H1 (cell line): ENCODE measurements at regions not wholly inside any gene's neighbourhood (a gene's known extent, or its start where the extent isn't known, plus 50 kb on each side); places are given as distances from the start of the nearest gene placed in this dataset.

Experiments used
- CTCF ChIA-PET: fragments of 300-600 bp; sonication (Branson Sonifier 250); formaldehyde crosslinking; loops from one replicate; lab custom pipeline; 2021; ENCODE audit not compliant: partially characterized antibody; lab: Charles Lee
- POLR2A ChIA-PET: fragments of 300-600 bp; sonication (Branson Sonifier 250); formaldehyde crosslinking; loops from one replicate; lab custom pipeline; 2021; ENCODE audit warnings: inconsistent platforms; ENCODE audit not compliant: partially characterized antibody; lab: Charles Lee
- DNase-seq, 2 experiments: peaks; one replicate each; pipeline versions ENCODE4 v3.0.0 to v3.0.0-alpha.2; 2010 to 2022; ENCODE audit warnings: low spot score in 2 of 2, low read depth in 1 of 2, mixed read lengths in 1 of 2
- FAIRE-seq: peaks from 2 replicates; lab custom pipeline; 2011; peaks lifted over from hg19 to GRCh38; lab: Jason Lieb, UNC
- H2AFZ ChIP-seq: 2 replicates; pipeline ENCODE4 v1.8.1; 2012; ENCODE audit warnings: low read length, inconsistent platforms
- H2AK5ac ChIP-seq: 2 replicates; pipeline ENCODE4 v1.6.1; 2013; ENCODE audit warnings: low read depth, low read length
- H2BK120ac ChIP-seq: replicated peaks from 2 replicates; pipeline ENCODE3; 2013; ENCODE audit warnings: low read depth, low read length, inconsistent platforms
- H2BK12ac ChIP-seq: 2 replicates; pipeline ENCODE4 v1.6.1; 2013; ENCODE audit warnings: low read depth, low read length
- H2BK15ac ChIP-seq: 2 replicates; pipeline ENCODE4 v1.6.1; 2013; ENCODE audit warnings: low read length
- H2BK20ac ChIP-seq: 2 replicates; pipeline ENCODE4 v1.6.1; 2013; ENCODE audit warnings: low read length
- H2BK5ac ChIP-seq: 2 replicates; pipeline ENCODE4 v1.6.1; 2013; ENCODE audit warnings: low read depth, low read length
- H3K14ac ChIP-seq: 2 replicates; pipeline ENCODE4 v1.6.1; 2013; ENCODE audit warnings: inconsistent platforms; ENCODE audit not compliant: insufficient read length
- H3K18ac ChIP-seq: 2 replicates; pipeline ENCODE4 v1.6.1; 2013; ENCODE audit warnings: low read length; ENCODE audit errors: extremely low read depth
- H3K23ac ChIP-seq: 2 replicates; pipeline ENCODE4 v1.6.1; 2013; ENCODE audit warnings: inconsistent platforms; ENCODE audit not compliant: insufficient read length
- H3K23me2 ChIP-seq: 2 replicates; pipeline ENCODE4 v1.6.1; 2013; ENCODE audit warnings: low read depth, low read length
- H3K27ac ChIP-seq: 2 replicates; pipeline ENCODE4 v1.6.1; 2011; ENCODE audit warnings: low read depth, low read length, inconsistent platforms
- H3K27me3 ChIP-seq, 4 experiments: replicated peaks in 1 of 4; 1 replicate in 1 of 4; 2 replicates in 3 of 4; pipeline versions ENCODE4 v1.6.1 to v1.8.1; 2011 to 2013; ENCODE audit warnings: low read length in 3 of 4, mild to moderate bottlenecking in 3 of 4, inconsistent platforms in 2 of 4, mixed read lengths in 2 of 4, moderate library complexity in 1 of 4; ENCODE audit not compliant: control insufficient read depth in 3 of 4, insufficient read depth in 3 of 4; ENCODE audit errors: extremely low read depth in 1 of 4
- H3K36me3 ChIP-seq, 4 experiments: 2 replicates each; pipeline versions ENCODE4 v1.6.1 to v1.8.1; 2011 to 2013; ENCODE audit warnings: mild to moderate bottlenecking in 4 of 4, low read length in 3 of 4, moderate library complexity in 2 of 4, control low read depth in 1 of 4, inconsistent platforms in 1 of 4; ENCODE audit not compliant: insufficient read depth in 4 of 4, control insufficient read depth in 2 of 4
- H3K4ac ChIP-seq: replicated peaks from 2 replicates; pipeline ENCODE3; 2013; ENCODE audit warnings: low read length, low read depth, mixed read lengths, inconsistent platforms; ENCODE audit not compliant: insufficient read length
- H3K4me1 ChIP-seq, 4 experiments: replicated peaks in 1 of 4; 1 replicate in 1 of 4; 2 replicates in 3 of 4; pipeline versions ENCODE4 v1.6.1 to v1.8.1; 2011 to 2013; ENCODE audit warnings: low read length in 3 of 4, inconsistent platforms in 2 of 4, mixed read lengths in 1 of 4; ENCODE audit not compliant: insufficient read depth in 4 of 4, control insufficient read depth in 3 of 4
- H3K4me2 ChIP-seq, 2 experiments: 2 replicates each; pipeline versions ENCODE4 v1.6.1 to v1.8.1; 2011 to 2013; ENCODE audit warnings: low read depth in 2 of 2, low read length in 2 of 2, control low read depth in 1 of 2, inconsistent platforms in 1 of 2, mild to moderate bottlenecking in 1 of 2; ENCODE audit not compliant: insufficient read depth in 1 of 2
- H3K4me3 ChIP-seq, 4 experiments: fragments of 200-600, 300-600 bp in 1 of 4; sonication (generic), shearing (Covaris generic), sonication (Bioruptor Twin) in 1 of 4; 2 replicates each; pipeline versions ENCODE4 v1.5.1 to v1.8.1; 2011 to 2016; ENCODE audit warnings: low read length in 4 of 4, low read depth in 3 of 4, control low read depth in 2 of 4, inconsistent platforms in 2 of 4, mild to moderate bottlenecking in 2 of 4, mixed read lengths in 1 of 4, moderate library complexity in 1 of 4; ENCODE audit not compliant: insufficient read depth in 2 of 4; ENCODE audit errors: extremely low read depth in 1 of 4
- H3K56ac ChIP-seq: replicated peaks from 2 replicates; pipeline ENCODE3; 2013; ENCODE audit warnings: low read depth, mild to moderate bottlenecking, mixed read lengths, low read length, inconsistent platforms; ENCODE audit not compliant: insufficient read length
- H3K79me1 ChIP-seq: 2 replicates; pipeline ENCODE4 v1.6.1; 2013; ENCODE audit warnings: low read depth, low read length, control low read depth
- H3K79me2 ChIP-seq, 2 experiments: 2 replicates each; pipeline versions ENCODE4 v1.6.1 to v1.8.1; 2012 to 2013; ENCODE audit warnings: low read length in 2 of 2, mild to moderate bottlenecking in 2 of 2, inconsistent platforms in 1 of 2; ENCODE audit not compliant: insufficient read depth in 2 of 2, control insufficient read depth in 1 of 2
- H3K9ac ChIP-seq, 4 experiments: replicated peaks in 1 of 4; 1 replicate in 1 of 4; 2 replicates in 3 of 4; pipeline versions ENCODE4 v1.6.1 to v1.8.1; 2011 to 2013; ENCODE audit warnings: low read depth in 3 of 4, low read length in 3 of 4, control low read depth in 2 of 4, mild to moderate bottlenecking in 2 of 4, moderate library complexity in 2 of 4, inconsistent platforms in 1 of 4; ENCODE audit errors: extremely low read depth in 1 of 4
- H3K9me3 ChIP-seq, 2 experiments: 2 replicates each; pipeline versions ENCODE4 v1.6.1 to v1.8.1; 2012 to 2013; ENCODE audit warnings: mild to moderate bottlenecking in 2 of 2, moderate library complexity in 2 of 2, control low read depth in 1 of 2, inconsistent platforms in 1 of 2, low read depth in 1 of 2, low read length in 1 of 2, mixed read lengths in 1 of 2; ENCODE audit not compliant: insufficient read depth in 2 of 2
- H4K20me1 ChIP-seq, 2 experiments: replicated peaks in 1 of 2; 2 replicates each; pipeline versions ENCODE3 to v1.8.1; 2011 to 2013; ENCODE audit warnings: inconsistent platforms in 2 of 2, low read length in 2 of 2, mild to moderate bottlenecking in 1 of 2; ENCODE audit not compliant: insufficient read depth in 2 of 2, control insufficient read depth in 1 of 2
- H4K5ac ChIP-seq: 2 replicates; pipeline ENCODE4 v1.6.1; 2013; ENCODE audit warnings: low read length, low read depth, mixed read lengths, inconsistent platforms; ENCODE audit not compliant: insufficient read length
- H4K8ac ChIP-seq: 2 replicates; pipeline ENCODE4 v1.8.0; 2013; ENCODE audit warnings: mild to moderate bottlenecking, moderate library complexity, low read length, inconsistent platforms; ENCODE audit not compliant: insufficient read depth; ENCODE audit errors: extremely low read depth
- H4K91ac ChIP-seq: replicated peaks from 2 replicates; pipeline ENCODE3; 2013; ENCODE audit warnings: low read length, mixed read lengths, inconsistent platforms; ENCODE audit not compliant: insufficient read length
- BRCA1 ChIP-seq: IDR thresholded peaks from 2 replicates; pipeline ENCODE4 v1.6.1; 2012; ENCODE audit warnings: low read depth, low read length, improper control_type of control experiment
- EGR1 ChIP-seq: IDR thresholded peaks from 2 replicates; pipeline ENCODE4 v1.6.1; 2011; ENCODE audit warnings: low read depth, low read length, borderline replicate concordance
- RAD21 ChIP-seq, 2 experiments: IDR thresholded peaks in 1 of 2; conservative IDR thresholded peaks in 1 of 2; 2 replicates each; pipeline ENCODE4 v1.6.1; 2011; ENCODE audit warnings: low read depth in 2 of 2, low read length in 2 of 2, improper control_type of control experiment in 1 of 2, inconsistent platforms in 1 of 2, mild to moderate bottlenecking in 1 of 2, moderate library complexity in 1 of 2
- WGBS, 2 experiments: shearing (Covaris generic) in 1 of 2; methylation state at CpG; one replicate each; pipeline versions ENCODE4 v1.1.6 to v1.1.7; 2013 to 2015; ENCODE audit warnings: low lambda C conversion rate in 2 of 2, mixed read lengths in 2 of 2, inconsistent platforms in 1 of 2, low coverage in 1 of 2, missing lambda C conversion rate in 1 of 2; ENCODE audit not compliant: insufficient replicate concordance in 2 of 2, insufficient coverage in 1 of 2, insufficient read length in 1 of 2; ENCODE audit errors: extremely low coverage in 1 of 2, missing lambda C conversion rate in 1 of 2; 5-methylcytosine and 5-hydroxymethylcytosine counted together
- TF ChIP-seq, protein P1 (sequence below): IDR thresholded peaks from 2 replicates; pipeline ENCODE4 v1.6.1; 2012; ENCODE audit warnings: low read length, inconsistent platforms
- TF ChIP-seq, protein P2 (sequence below): IDR thresholded peaks from 2 replicates; pipeline ENCODE4 v1.6.1; 2011; ENCODE audit warnings: low read depth, mild to moderate bottlenecking, low read length; ENCODE audit not compliant: insufficient read depth

DNA sequence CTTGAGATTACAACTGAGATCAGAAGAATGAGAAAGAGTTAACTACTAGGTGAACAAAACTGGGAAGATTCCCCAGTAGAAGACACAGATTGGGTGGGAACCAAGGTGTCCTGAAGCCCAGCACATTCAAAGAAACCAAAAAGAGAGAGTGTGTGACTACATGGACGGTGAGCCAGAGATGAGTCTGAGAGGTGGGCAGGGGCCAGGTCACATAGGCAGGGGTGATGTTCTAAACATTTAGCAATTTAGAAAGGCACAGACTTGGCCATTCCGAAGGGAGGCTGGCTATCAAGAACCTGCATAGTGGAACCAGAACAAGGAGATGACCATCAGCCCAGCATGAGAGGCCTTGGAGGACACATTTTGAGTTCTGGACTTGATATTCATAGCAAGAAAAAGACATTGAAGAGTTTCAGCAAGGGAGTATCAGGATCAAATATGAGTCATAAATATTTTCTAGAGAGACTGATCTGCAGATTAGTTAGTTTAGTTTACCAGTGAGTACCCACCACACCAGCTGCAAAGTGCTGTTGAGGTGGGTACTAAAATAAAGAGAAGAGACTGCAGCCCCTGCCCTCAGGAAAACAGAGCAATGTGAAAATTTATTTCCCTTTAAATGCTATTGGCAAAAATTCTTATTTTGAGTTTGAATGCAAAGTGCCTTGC, 340.5 kb upstream of the PRDM1 start:
- Histone ChIP-seq H3K4me1 (peaks cover 0 to 3% (median 0%) of the 10 kb centered on the region in 4 experiments; a peak in 1 of 7 replicates), H3K36me3 (no peaks in the 10 kb centered on the region), H3K56ac (no peak overlapping the region), H2BK5ac (no peak overlapping the region; the same call in 1 of the 2 replicates), H3K79me1 (no peaks in the 10 kb centered on the region), H3K23ac (no peak overlapping the region), H2AFZ (no peak overlapping the region), H3K4me3 (no peak overlapping the region), H3K79me2 (no peaks in the 10 kb centered on the region), H4K91ac (no peak overlapping the region), H3K23me2 (no peaks in the 10 kb centered on the region), H3K9ac (no peak overlapping the region), H3K18ac (no peak overlapping the region), H4K8ac (no peak overlapping the region), H3K4me2 (no peak overlapping the region), H2BK120ac (no peak overlapping the region), H4K20me1 (no peaks in the 10 kb centered on the region), H3K9me3 (no peaks in the 10 kb centered on the region; a peak in 1 of 4 replicates), H3K27ac (no peak overlapping the region), H4K5ac (no peak overlapping the region), H2AK5ac (no peak overlapping the region), H3K27me3 (no peaks in the 10 kb centered on the region), H3K14ac (no peak overlapping the region), H3K4ac (no peak overlapping the region), H2BK20ac (no peak overlapping the region), H2BK15ac (0 out of 2 replicates have a peak overlapping the region, but pooled peaks have one; percentile 54), H2BK12ac (no peak overlapping the region)
- CTCF ChIA-PET = interaction anchor here (1.0 to 1.7 kb wide), 2 partner anchors 10 to 13 kb away, joined by 3 to 9 read pairs; no protein-coding TSS in a partner anchor
- POLR2A ChIA-PET = no interaction called here
- no peak for FAIRE-seq
- TF ChIP-seq EGR1 (no peak), BRCA1 (no peak), RAD21 (IDR thresholded peaks at IDR 0.05 in 1 of 2, conservative IDR thresholded peaks at IDR 0.05 in 1 of 2; ENCODE audit: low read depth in 2 of 2, low read length in 2 of 2) (no peak)
- TF ChIP-seq, protein P1, sequence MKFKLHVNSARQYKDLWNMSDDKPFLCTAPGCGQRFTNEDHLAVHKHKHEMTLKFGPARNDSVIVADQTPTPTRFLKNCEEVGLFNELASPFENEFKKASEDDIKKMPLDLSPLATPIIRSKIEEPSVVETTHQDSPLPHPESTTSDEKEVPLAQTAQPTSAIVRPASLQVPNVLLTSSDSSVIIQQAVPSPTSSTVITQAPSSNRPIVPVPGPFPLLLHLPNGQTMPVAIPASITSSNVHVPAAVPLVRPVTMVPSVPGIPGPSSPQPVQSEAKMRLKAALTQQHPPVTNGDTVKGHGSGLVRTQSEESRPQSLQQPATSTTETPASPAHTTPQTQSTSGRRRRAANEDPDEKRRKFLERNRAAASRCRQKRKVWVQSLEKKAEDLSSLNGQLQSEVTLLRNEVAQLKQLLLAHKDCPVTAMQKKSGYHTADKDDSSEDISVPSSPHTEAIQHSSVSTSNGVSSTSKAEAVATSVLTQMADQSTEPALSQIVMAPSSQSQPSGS = no peak
- TF ChIP-seq, protein P2, sequence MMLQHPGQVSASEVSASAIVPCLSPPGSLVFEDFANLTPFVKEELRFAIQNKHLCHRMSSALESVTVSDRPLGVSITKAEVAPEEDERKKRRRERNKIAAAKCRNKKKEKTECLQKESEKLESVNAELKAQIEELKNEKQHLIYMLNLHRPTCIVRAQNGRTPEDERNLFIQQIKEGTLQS = no peak
- no peak for DNase-seq
- 91% methylated on average over 2 of the region's 2 CpGs; no CpG with 5 or more reads in 1 of the 2 experiments for WGBS, 2 experiments
